Kidney (tissue), 13 donors: ENCODE measurements at regions not wholly inside any gene's neighbourhood (a gene's known extent, or its start where the extent isn't known, plus 50 kb on each side); places are given as distances from the start of the nearest gene placed in this dataset.
A peak's percentile ranks its signal among the peaks of the same experiment; 100 is the strongest.

Experiments
- DNase-seq, 5 donors: peaks; one replicate each; pipeline ENCODE4 v3.0.0-alpha.2; 2013 to 2020
- FAIRE-seq: peaks from 2 replicates; lab custom pipeline; 2012; peaks lifted over from hg19 to GRCh38; lab: Jason Lieb, UNC
- H3K27ac ChIP-seq, 2 donors: one replicate each; pipeline ENCODE4 v1.7.0; 2013; ENCODE audit warnings: low read depth in 2 of 2, low read length in 2 of 2, inconsistent platforms in 1 of 2
- H3K27me3 ChIP-seq: one replicate; pipeline ENCODE4 v1.7.1; 2013; ENCODE audit warnings: low read length, inconsistent platforms; ENCODE audit not compliant: control insufficient read depth, insufficient read depth
- H3K36me3 ChIP-seq, 3 donors: one replicate each; pipeline versions ENCODE4 v1.7.0 to v1.7.1; 2013; ENCODE audit warnings: low read length in 3 of 3, control low read depth in 1 of 3, inconsistent platforms in 1 of 3; ENCODE audit not compliant: insufficient read depth in 3 of 3, control insufficient read depth in 2 of 3
- H3K4me1 ChIP-seq, 3 donors: one replicate each; pipeline versions ENCODE4 v1.7.0 to v1.7.1; 2013; ENCODE audit warnings: low read length in 3 of 3, inconsistent platforms in 1 of 3, low read depth in 1 of 3; ENCODE audit not compliant: control insufficient read depth in 2 of 3, insufficient read depth in 2 of 3
- H3K4me3 ChIP-seq, 3 donors: one replicate each; pipeline versions ENCODE4 v1.7.0 to v1.8.1; 2013; ENCODE audit warnings: low read length in 3 of 3, control low read depth in 1 of 3, inconsistent platforms in 1 of 3
- H3K9ac ChIP-seq, 3 donors: one replicate each; pipeline versions ENCODE4 v1.7.0 to v1.7.1; 2013; ENCODE audit warnings: low read length in 3 of 3, control low read depth in 1 of 3, inconsistent platforms in 1 of 3
- H3K9me3 ChIP-seq, 3 donors: one replicate each; pipeline versions ENCODE4 v1.7.0 to v1.7.1; 2013; ENCODE audit warnings: low read length in 3 of 3, control low read depth in 1 of 3, inconsistent platforms in 1 of 3; ENCODE audit not compliant: control insufficient read depth in 2 of 3, insufficient read depth in 1 of 3
- intact Hi-C: fragments of 100-400 bp; cut with DNase I; formaldehyde crosslinking; loops from one replicate; pipeline ENCODE4 v1.11.1; 2022
- TF ChIP-seq, protein P1 (sequence below): IDR thresholded peaks from 3 replicates; pipeline ENCODE4 v1.5.1; 2012; ENCODE audit warnings: mild to moderate bottlenecking, moderate library complexity, borderline replicate concordance; ENCODE audit not compliant: insufficient read depth; ENCODE audit errors: extremely low read depth
- donor health status: control.
- donor health status: control.
- donor health status: control.
- donor health status: control.
- donor health status: control.
- donor health status: DM: yes; HTN: yes; CAD: no.
- donor health status: Normal renal cell carcinoma (clear cell type).

DNA sequence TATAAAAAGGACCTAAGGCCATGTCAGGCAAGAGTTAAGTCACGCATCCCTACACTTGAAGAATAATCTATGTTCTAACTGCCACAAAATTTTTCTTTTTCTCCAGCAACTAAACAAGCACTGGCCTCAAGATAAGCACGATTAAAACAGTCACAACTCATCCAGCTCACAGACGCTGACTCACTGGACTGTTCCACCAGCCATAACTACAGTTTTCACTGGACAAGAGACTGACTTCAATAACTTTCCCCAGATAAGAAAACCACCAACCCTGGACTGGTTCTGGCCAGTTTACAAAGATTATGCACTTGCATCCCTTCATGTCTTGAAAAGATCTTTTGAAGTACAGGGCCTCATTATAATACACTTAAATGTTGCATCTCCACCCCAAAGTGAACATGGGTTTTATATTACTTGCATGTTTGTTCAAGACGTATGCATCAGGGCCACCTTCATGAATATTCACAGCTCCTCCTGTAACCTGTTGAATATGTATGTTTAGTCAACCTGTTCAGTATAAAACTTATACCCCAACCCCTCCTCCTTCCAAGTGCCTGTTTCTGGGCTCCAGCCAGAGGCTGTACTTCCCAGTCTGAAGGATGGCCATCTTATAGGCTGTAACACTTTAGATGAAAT, 129.3 kb upstream of the EPB41L4A start:
- FAIRE-seq (no peak), DNase-seq (peak in 2 of 5 donors; percentile 16 to 34)
- H3K36me3 ChIP-seq, result no peaks in the 10 kb centered on the region
- no peaks in the 10 kb centered on the region for H3K9me3 ChIP-seq
- TF ChIP-seq, protein P1, sequence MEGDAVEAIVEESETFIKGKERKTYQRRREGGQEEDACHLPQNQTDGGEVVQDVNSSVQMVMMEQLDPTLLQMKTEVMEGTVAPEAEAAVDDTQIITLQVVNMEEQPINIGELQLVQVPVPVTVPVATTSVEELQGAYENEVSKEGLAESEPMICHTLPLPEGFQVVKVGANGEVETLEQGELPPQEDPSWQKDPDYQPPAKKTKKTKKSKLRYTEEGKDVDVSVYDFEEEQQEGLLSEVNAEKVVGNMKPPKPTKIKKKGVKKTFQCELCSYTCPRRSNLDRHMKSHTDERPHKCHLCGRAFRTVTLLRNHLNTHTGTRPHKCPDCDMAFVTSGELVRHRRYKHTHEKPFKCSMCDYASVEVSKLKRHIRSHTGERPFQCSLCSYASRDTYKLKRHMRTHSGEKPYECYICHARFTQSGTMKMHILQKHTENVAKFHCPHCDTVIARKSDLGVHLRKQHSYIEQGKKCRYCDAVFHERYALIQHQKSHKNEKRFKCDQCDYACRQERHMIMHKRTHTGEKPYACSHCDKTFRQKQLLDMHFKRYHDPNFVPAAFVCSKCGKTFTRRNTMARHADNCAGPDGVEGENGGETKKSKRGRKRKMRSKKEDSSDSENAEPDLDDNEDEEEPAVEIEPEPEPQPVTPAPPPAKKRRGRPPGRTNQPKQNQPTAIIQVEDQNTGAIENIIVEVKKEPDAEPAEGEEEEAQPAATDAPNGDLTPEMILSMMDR, result no peak
- H3K4me1 ChIP-seq, result no peaks in the 10 kb centered on the region
- no peaks in the 10 kb centered on the region for H3K27me3 ChIP-seq
- intact Hi-C loops, result no loop called here
- no peak overlapping the region for H3K9ac ChIP-seq
- H3K4me3 ChIP-seq, result no peak overlapping the region
- H3K27ac ChIP-seq, result no peak overlapping the region

DNA sequence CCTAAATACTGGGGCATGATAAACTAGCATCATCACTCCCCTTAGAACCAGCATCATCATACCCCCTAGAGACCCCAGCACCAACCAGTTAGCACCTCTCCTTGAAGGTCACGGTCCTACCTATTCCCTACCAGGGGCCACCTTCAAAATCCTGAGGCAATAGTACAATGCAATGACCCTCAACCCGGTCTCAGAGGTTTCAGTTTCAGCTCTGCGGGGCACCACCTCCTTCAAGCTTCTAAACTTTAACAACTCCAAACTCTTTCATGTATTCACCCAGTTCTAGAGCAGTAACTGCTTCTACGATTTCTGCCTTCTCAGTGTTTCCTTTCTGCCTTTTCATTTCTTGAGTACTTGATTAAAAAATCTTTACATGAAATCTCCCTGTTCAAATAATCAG, 130.1 kb upstream of the EPB41L4A start:
- Histone ChIP-seq H3K4me1 (no peaks in the 10 kb centered on the region), H3K27ac (no peak overlapping the region), H3K36me3 (no peaks in the 10 kb centered on the region), H3K9me3 (no peaks in the 10 kb centered on the region), H3K4me3 (no peak overlapping the region), H3K9ac (no peak overlapping the region), H3K27me3 (no peaks in the 10 kb centered on the region)
- no peak for FAIRE-seq
- TF ChIP-seq, protein P1, result no peak
- intact Hi-C loops, result no loop called here
- DNase-seq, result no peak

DNA sequence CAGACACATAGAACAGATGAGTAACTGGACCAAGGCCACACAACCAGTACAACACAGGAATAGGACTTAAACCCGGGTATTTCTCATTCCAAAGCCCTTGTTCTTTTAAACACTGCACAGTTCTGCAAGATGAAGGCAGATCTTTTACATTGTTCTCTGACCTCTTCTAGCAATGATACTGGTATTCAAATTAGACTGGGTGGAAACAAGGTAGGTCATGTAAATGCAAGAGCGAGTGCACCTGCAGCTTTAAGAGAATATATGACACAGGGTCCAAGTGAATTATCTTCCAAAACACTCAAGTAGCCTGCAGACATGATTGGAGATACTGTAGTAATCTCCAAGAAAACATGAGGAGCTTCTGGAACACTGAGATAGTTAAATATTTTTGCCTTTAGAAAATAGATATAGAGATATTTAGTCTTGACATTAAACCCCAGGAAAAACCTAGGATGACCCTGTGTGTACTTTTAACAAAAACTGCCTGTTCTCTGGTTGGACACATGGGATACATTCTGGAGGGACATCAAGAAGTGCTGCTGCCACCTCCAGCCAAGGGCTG, 130.6 kb upstream of the EPB41L4A start:
- Histone ChIP-seq H3K9ac (no peak overlapping the region), H3K9me3 (no peaks in the 10 kb centered on the region), H3K27ac (no peak overlapping the region), H3K4me1 (no peaks in the 10 kb centered on the region), H3K36me3 (no peaks in the 10 kb centered on the region), H3K27me3 (no peaks in the 10 kb centered on the region), H3K4me3 (no peak overlapping the region)
- TF ChIP-seq, protein P1, result no peak
- no peak for DNase-seq
- intact Hi-C loops, result loop anchor here (5.0 kb wide), 1 partner anchor 208 kb away; no protein-coding TSS in a partner anchor
- no peak for FAIRE-seq
